Neural cell (in vitro differentiated cells): ENCODE measurements at regions not wholly inside any gene's neighbourhood (a gene's known extent, or its start where the extent isn't known, plus 50 kb on each side); places are given as distances from the start of the nearest gene placed in this dataset.

ENCODE experiments used
- H2AFZ ChIP-seq: fragments of 200-600, 300-800 bp; sonication (generic), shearing (Covaris generic); 2 replicates; pipeline ENCODE4 v1.6.0; 2014; ENCODE audit warnings: low read depth, mild to moderate bottlenecking, antibody characterized with exemption, low read length, moderate library complexity
- H3F3A ChIP-seq: fragments of 200-600 bp; shearing (Covaris generic); 2 replicates; pipeline ENCODE4 v1.6.1; 2016; ENCODE audit warnings: mild to moderate bottlenecking, moderate library complexity, mixed read lengths, antibody characterized with exemption, low read length; ENCODE audit not compliant: insufficient read depth, poor library complexity, severe bottlenecking
- H3K27ac ChIP-seq: fragments of 200-600, 300-800 bp; sonication (generic), shearing (Covaris generic); 2 replicates; pipeline ENCODE4 v1.5.1; 2014; ENCODE audit warnings: mild to moderate bottlenecking, low read length, moderate library complexity
- H3K27me3 ChIP-seq: fragments of 300-800, 200-600 bp; sonication (generic), shearing (Covaris generic); 2 replicates; pipeline ENCODE4 v1.6.0; 2014; ENCODE audit warnings: mild to moderate bottlenecking, low read depth, low read length, moderate library complexity; ENCODE audit not compliant: insufficient read depth
- H3K36me3 ChIP-seq: fragments of 300-800, 200-600 bp; sonication (generic), shearing (Covaris generic); 2 replicates; pipeline ENCODE4 v1.5.1; 2014; ENCODE audit warnings: mild to moderate bottlenecking, antibody characterized with exemption, low read length, moderate library complexity; ENCODE audit not compliant: insufficient read depth
- H3K4me2 ChIP-seq: fragments of 300-800, 200-600 bp; sonication (generic), shearing (Covaris generic); 2 replicates; pipeline ENCODE4 v1.6.0; 2014; ENCODE audit warnings: mild to moderate bottlenecking, low read length
- H3K4me3 ChIP-seq: fragments of 300-800, 200-600 bp; sonication (generic), shearing (Covaris generic); 2 replicates; pipeline ENCODE4 v1.5.1; 2014; ENCODE audit warnings: mild to moderate bottlenecking, low read length, moderate library complexity
- H3K79me2 ChIP-seq: fragments of 200-600 bp; shearing (Covaris generic); replicated peaks from 2 replicates; pipeline ENCODE4 v1.6.0; 2014; ENCODE audit warnings: mild to moderate bottlenecking, low read length, moderate library complexity; ENCODE audit not compliant: insufficient read depth
- H3K9ac ChIP-seq: fragments of 300-800, 200-600 bp; sonication (generic), shearing (Covaris generic); 2 replicates; pipeline ENCODE4 v1.6.1; 2016; ENCODE audit warnings: mild to moderate bottlenecking, low read length, mixed read lengths
- H3K9me2 ChIP-seq: fragments of 200-600 bp; shearing (Covaris generic); 2 replicates; pipeline ENCODE4 v1.6.1; 2016; ENCODE audit warnings: mild to moderate bottlenecking, low read length, mixed read lengths; ENCODE audit not compliant: insufficient read depth
- H3K9me3 ChIP-seq: fragments of 200-600, 300-800 bp; sonication (generic), shearing (Covaris generic); 2 replicates; pipeline ENCODE4 v1.6.1; 2016; ENCODE audit warnings: mild to moderate bottlenecking, mixed run types, low read length, moderate library complexity, mixed read lengths
- H4K20me1 ChIP-seq: fragments of 200-600 bp; shearing (Covaris generic); 2 replicates; pipeline ENCODE4 v1.6.1; 2016; ENCODE audit warnings: mild to moderate bottlenecking, mixed run types; ENCODE audit not compliant: insufficient read depth
- EP300 ChIP-seq: fragments of 450-650 bp; conservative IDR thresholded peaks from 2 replicates; pipeline ENCODE4 v1.6.1; 2014; ENCODE audit warnings: antibody characterized with exemption, mild to moderate bottlenecking, moderate library complexity; ENCODE audit not compliant: poor library complexity, severe bottlenecking
- EZH2 ChIP-seq: fragments of 200-600, 300-800 bp; shearing (Covaris generic), sonication (generic); IDR thresholded peaks from 2 replicates; pipeline ENCODE4 v1.6.1; 2014; ENCODE audit warnings: antibody characterized with exemption, low read length, borderline replicate concordance, mild to moderate bottlenecking; ENCODE audit not compliant: insufficient read depth, poor library complexity, severe bottlenecking
- MXI1 ChIP-seq: fragments of 450-650 bp; conservative IDR thresholded peaks from 2 replicates; pipeline ENCODE4 v1.6.1; 2014; ENCODE audit warnings: antibody characterized with exemption, mild to moderate bottlenecking; ENCODE audit not compliant: poor library complexity, severe bottlenecking
- POLR2AphosphoS5 ChIP-seq: IDR thresholded peaks from 2 replicates; pipeline ENCODE4 v1.6.1; 2012
- RAD21 ChIP-seq: fragments of 450-650 bp; conservative IDR thresholded peaks from 2 replicates; pipeline ENCODE4 v1.6.1; 2014; ENCODE audit warnings: antibody characterized with exemption, mild to moderate bottlenecking, moderate library complexity
- SMC3 ChIP-seq: fragments of 450-650 bp; conservative IDR thresholded peaks from 2 replicates; pipeline ENCODE4 v1.6.1; 2014; ENCODE audit warnings: antibody characterized with exemption, mild to moderate bottlenecking, moderate library complexity; ENCODE audit not compliant: poor library complexity
- TAF1 ChIP-seq: IDR thresholded peaks from 2 replicates; pipeline ENCODE4 v1.6.1; 2012; ENCODE audit warnings: low read depth
- TF ChIP-seq, protein P1 (sequence below): fragments of 450-650 bp; IDR thresholded peaks from 2 replicates; pipeline ENCODE4 v1.5.1; 2014; ENCODE audit warnings: antibody characterized with exemption, mild to moderate bottlenecking, moderate library complexity; ENCODE audit not compliant: poor library complexity, severe bottlenecking
- TF ChIP-seq, protein P2 (sequence below): IDR thresholded peaks from 2 replicates; pipeline ENCODE4 v1.6.1; 2012; ENCODE audit warnings: borderline replicate concordance

DNA sequence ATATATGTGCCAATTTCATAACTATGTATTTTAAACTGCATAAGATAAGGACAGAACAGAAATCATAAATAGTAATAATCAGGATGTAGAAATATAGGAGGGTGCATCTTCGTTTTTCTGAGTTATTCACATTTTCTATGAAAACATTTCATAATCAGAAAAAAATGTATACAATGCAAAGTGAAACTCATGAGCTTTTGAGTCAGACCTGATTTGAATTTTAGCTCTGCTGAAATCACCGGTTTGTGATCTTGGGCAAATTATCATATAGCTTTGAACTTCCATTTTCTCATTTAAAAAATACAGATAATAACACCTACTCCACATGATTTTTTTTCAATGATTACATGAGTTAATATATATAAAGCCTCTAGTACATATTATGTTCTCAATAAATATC lies 106.9 kb downstream of the KDR start:
- no peak overlapping the region for H2AFZ ChIP-seq
- no peak overlapping the region for H3K4me2 ChIP-seq
- TF ChIP-seq, protein P1, sequence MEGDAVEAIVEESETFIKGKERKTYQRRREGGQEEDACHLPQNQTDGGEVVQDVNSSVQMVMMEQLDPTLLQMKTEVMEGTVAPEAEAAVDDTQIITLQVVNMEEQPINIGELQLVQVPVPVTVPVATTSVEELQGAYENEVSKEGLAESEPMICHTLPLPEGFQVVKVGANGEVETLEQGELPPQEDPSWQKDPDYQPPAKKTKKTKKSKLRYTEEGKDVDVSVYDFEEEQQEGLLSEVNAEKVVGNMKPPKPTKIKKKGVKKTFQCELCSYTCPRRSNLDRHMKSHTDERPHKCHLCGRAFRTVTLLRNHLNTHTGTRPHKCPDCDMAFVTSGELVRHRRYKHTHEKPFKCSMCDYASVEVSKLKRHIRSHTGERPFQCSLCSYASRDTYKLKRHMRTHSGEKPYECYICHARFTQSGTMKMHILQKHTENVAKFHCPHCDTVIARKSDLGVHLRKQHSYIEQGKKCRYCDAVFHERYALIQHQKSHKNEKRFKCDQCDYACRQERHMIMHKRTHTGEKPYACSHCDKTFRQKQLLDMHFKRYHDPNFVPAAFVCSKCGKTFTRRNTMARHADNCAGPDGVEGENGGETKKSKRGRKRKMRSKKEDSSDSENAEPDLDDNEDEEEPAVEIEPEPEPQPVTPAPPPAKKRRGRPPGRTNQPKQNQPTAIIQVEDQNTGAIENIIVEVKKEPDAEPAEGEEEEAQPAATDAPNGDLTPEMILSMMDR = no peak
- TF ChIP-seq TAF1 (no peak), MXI1 (no peak), EZH2 (no peak), RAD21 (no peak), POLR2AphosphoS5 (no peak), EP300 (no peak), SMC3 (no peak)
- TF ChIP-seq, protein P2, sequence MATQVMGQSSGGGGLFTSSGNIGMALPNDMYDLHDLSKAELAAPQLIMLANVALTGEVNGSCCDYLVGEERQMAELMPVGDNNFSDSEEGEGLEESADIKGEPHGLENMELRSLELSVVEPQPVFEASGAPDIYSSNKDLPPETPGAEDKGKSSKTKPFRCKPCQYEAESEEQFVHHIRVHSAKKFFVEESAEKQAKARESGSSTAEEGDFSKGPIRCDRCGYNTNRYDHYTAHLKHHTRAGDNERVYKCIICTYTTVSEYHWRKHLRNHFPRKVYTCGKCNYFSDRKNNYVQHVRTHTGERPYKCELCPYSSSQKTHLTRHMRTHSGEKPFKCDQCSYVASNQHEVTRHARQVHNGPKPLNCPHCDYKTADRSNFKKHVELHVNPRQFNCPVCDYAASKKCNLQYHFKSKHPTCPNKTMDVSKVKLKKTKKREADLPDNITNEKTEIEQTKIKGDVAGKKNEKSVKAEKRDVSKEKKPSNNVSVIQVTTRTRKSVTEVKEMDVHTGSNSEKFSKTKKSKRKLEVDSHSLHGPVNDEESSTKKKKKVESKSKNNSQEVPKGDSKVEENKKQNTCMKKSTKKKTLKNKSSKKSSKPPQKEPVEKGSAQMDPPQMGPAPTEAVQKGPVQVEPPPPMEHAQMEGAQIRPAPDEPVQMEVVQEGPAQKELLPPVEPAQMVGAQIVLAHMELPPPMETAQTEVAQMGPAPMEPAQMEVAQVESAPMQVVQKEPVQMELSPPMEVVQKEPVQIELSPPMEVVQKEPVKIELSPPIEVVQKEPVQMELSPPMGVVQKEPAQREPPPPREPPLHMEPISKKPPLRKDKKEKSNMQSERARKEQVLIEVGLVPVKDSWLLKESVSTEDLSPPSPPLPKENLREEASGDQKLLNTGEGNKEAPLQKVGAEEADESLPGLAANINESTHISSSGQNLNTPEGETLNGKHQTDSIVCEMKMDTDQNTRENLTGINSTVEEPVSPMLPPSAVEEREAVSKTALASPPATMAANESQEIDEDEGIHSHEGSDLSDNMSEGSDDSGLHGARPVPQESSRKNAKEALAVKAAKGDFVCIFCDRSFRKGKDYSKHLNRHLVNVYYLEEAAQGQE = no peak

DNA sequence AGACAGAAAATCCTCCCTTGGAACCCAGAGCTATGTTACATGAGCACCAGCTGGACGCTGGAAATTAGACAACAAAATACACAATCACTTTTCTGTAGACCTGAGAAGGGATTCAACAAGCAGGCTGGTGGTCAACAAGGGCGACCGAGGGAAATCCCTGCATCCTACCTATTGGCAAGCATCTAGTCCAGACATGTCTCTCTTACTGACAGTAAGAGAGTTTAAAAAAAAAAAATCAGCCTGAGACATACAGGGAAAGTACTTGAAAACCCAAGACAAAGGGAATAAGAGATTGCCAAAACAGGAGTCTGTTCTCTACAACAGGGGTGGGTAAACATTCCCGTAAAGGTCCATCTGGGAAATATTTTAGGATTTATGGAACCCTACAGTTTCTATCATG lies 108.0 kb downstream of the KDR start:
- Histone ChIP-seq H3K9me3 (no peaks in the 10 kb centered on the region), H2AFZ (no peak overlapping the region), H3K27me3 (no peaks in the 10 kb centered on the region), H4K20me1 (no peaks in the 10 kb centered on the region), H3K4me3 (no peak overlapping the region), H3F3A (no peaks in the 10 kb centered on the region), H3K9me2 (no peaks in the 10 kb centered on the region), H3K9ac (no peak overlapping the region), H3K4me2 (no peak overlapping the region), H3K36me3 (no peaks in the 10 kb centered on the region), H3K79me2 (no peaks in the 10 kb centered on the region), H3K27ac (no peak overlapping the region)
- no peak for TF ChIP-seq RAD21
- no peak for TF ChIP-seq EP300
- TF ChIP-seq TAF1 = no peak
- TF ChIP-seq SMC3 = no peak
- TF ChIP-seq, protein P1 = no peak
- no peak for TF ChIP-seq POLR2AphosphoS5

More for the DNA sequence above, 106.9 kb downstream of the KDR start:
- H3K27me3 ChIP-seq = no peaks in the 10 kb centered on the region
- H3K4me3 ChIP-seq = no peak overlapping the region
- H3K79me2 ChIP-seq = no peaks in the 10 kb centered on the region
- no peaks in the 10 kb centered on the region for H3K9me2 ChIP-seq
- H4K20me1 ChIP-seq = no peaks in the 10 kb centered on the region
- H3K9me3 ChIP-seq = no peaks in the 10 kb centered on the region
- H3K36me3 ChIP-seq = no peaks in the 10 kb centered on the region
- no peak overlapping the region for H3K9ac ChIP-seq
- H3K27ac ChIP-seq = no peak overlapping the region
- H3F3A ChIP-seq = no peaks in the 10 kb centered on the region
